ENCODE measurements at regions not wholly inside any gene's neighbourhood (a gene's known extent, or its start where the extent isn't known, plus 50 kb on each side); places are given as distances from the start of the nearest gene placed in this dataset.

GRCh38 chr5:147169399-147169798 lies 65.4 kb upstream of the STK32A start:
- DNase-seq (ENCODE audit: low read depth) = peak; percentile 7
- TF ChIP-seq CTCF (IDR thresholded peaks at IDR 0.05; ENCODE audit: insufficient read depth, low read depth, low read length) = no peak
- H3K4me3 ChIP-seq (ENCODE audit: low read depth, low read length) = no peak overlapping the region

- no peak for TF ChIP-seq CTCF (IDR thresholded peaks at IDR 0.05; ENCODE audit: insufficient read depth, low read depth, low read length)
- DNase-seq (ENCODE audit: low read depth) = no peak
- no peak overlapping the region for H3K4me3 ChIP-seq (ENCODE audit: low read depth, low read length)
These were observed 64.9 kb upstream of the STK32A start for GRCh38 chr5:147169901-147170300.

GRCh38 chr5:147170603-147171002 lies 64.2 kb upstream of the STK32A start:
- TF ChIP-seq CTCF (IDR thresholded peaks at IDR 0.05; ENCODE audit: insufficient read depth, low read depth, low read length) = no peak
- no peak for DNase-seq (ENCODE audit: low read depth)
- no peak overlapping the region for H3K4me3 ChIP-seq (ENCODE audit: low read depth, low read length)

- TF ChIP-seq CTCF (IDR thresholded peaks at IDR 0.05; ENCODE audit: insufficient read depth, low read depth, low read length) = no peak
- no peak for DNase-seq (ENCODE audit: low read depth)
These were observed 60.1 kb upstream of the STK32A start for GRCh38 chr5:147174671-147175265.

GRCh38 chr5:147175516-147176097 lies 59.2 kb upstream of the STK32A start:
- H3K4me3 ChIP-seq (ENCODE audit: low read depth, low read length) = no peak overlapping the region
- DNase-seq (ENCODE audit: low read depth) = no peak
- no peak for TF ChIP-seq CTCF (IDR thresholded peaks at IDR 0.05; ENCODE audit: insufficient read depth, low read depth, low read length)

More at GRCh38 chr5:147174671-147175265, 60.1 kb upstream of the STK32A start:
- H3K4me3 ChIP-seq (ENCODE audit: low read depth, low read length) = no peak overlapping the region

- no peak overlapping the region for H3K4me3 ChIP-seq (ENCODE audit: low read depth, low read length)
- no peak for DNase-seq (ENCODE audit: low read depth)
- no peak for TF ChIP-seq CTCF (IDR thresholded peaks at IDR 0.05; ENCODE audit: insufficient read depth, low read depth, low read length)
These were observed 58.4 kb upstream of the STK32A start for GRCh38 chr5:147176422-147176821.
